Neural cell (in vitro differentiated cells): ENCODE measurements at regions not wholly inside any gene's neighbourhood (a gene's known extent, or its start where the extent isn't known, plus 50 kb on each side); places are given as distances from the start of the nearest gene placed in this dataset.

Experiments
- H2AFZ ChIP-seq: fragments of 200-600, 300-800 bp; sonication (generic), shearing (Covaris generic); 2 replicates; pipeline ENCODE4 v1.6.0; 2014; ENCODE audit warnings: low read depth, mild to moderate bottlenecking, antibody characterized with exemption, low read length, moderate library complexity
- H3F3A ChIP-seq: fragments of 200-600 bp; shearing (Covaris generic); 2 replicates; pipeline ENCODE4 v1.6.1; 2016; ENCODE audit warnings: mild to moderate bottlenecking, moderate library complexity, mixed read lengths, antibody characterized with exemption, low read length; ENCODE audit not compliant: insufficient read depth, poor library complexity, severe bottlenecking
- H3K27ac ChIP-seq: fragments of 200-600, 300-800 bp; sonication (generic), shearing (Covaris generic); 2 replicates; pipeline ENCODE4 v1.5.1; 2014; ENCODE audit warnings: mild to moderate bottlenecking, low read length, moderate library complexity
- H3K27me3 ChIP-seq: fragments of 300-800, 200-600 bp; sonication (generic), shearing (Covaris generic); 2 replicates; pipeline ENCODE4 v1.6.0; 2014; ENCODE audit warnings: mild to moderate bottlenecking, low read depth, low read length, moderate library complexity; ENCODE audit not compliant: insufficient read depth
- H3K36me3 ChIP-seq: fragments of 300-800, 200-600 bp; sonication (generic), shearing (Covaris generic); 2 replicates; pipeline ENCODE4 v1.5.1; 2014; ENCODE audit warnings: mild to moderate bottlenecking, antibody characterized with exemption, low read length, moderate library complexity; ENCODE audit not compliant: insufficient read depth
- H3K4me2 ChIP-seq: fragments of 300-800, 200-600 bp; sonication (generic), shearing (Covaris generic); 2 replicates; pipeline ENCODE4 v1.6.0; 2014; ENCODE audit warnings: mild to moderate bottlenecking, low read length
- H3K4me3 ChIP-seq: fragments of 300-800, 200-600 bp; sonication (generic), shearing (Covaris generic); 2 replicates; pipeline ENCODE4 v1.5.1; 2014; ENCODE audit warnings: mild to moderate bottlenecking, low read length, moderate library complexity
- H3K79me2 ChIP-seq: fragments of 200-600 bp; shearing (Covaris generic); replicated peaks from 2 replicates; pipeline ENCODE4 v1.6.0; 2014; ENCODE audit warnings: mild to moderate bottlenecking, low read length, moderate library complexity; ENCODE audit not compliant: insufficient read depth
- H3K9ac ChIP-seq: fragments of 300-800, 200-600 bp; sonication (generic), shearing (Covaris generic); 2 replicates; pipeline ENCODE4 v1.6.1; 2016; ENCODE audit warnings: mild to moderate bottlenecking, low read length, mixed read lengths
- H3K9me2 ChIP-seq: fragments of 200-600 bp; shearing (Covaris generic); 2 replicates; pipeline ENCODE4 v1.6.1; 2016; ENCODE audit warnings: mild to moderate bottlenecking, low read length, mixed read lengths; ENCODE audit not compliant: insufficient read depth
- H3K9me3 ChIP-seq: fragments of 200-600, 300-800 bp; sonication (generic), shearing (Covaris generic); 2 replicates; pipeline ENCODE4 v1.6.1; 2016; ENCODE audit warnings: mild to moderate bottlenecking, mixed run types, low read length, moderate library complexity, mixed read lengths
- H4K20me1 ChIP-seq: fragments of 200-600 bp; shearing (Covaris generic); 2 replicates; pipeline ENCODE4 v1.6.1; 2016; ENCODE audit warnings: mild to moderate bottlenecking, mixed run types; ENCODE audit not compliant: insufficient read depth
- CTCF ChIP-seq: fragments of 450-650 bp; IDR thresholded peaks from 2 replicates; pipeline ENCODE4 v1.5.1; 2014; ENCODE audit warnings: antibody characterized with exemption, mild to moderate bottlenecking, moderate library complexity; ENCODE audit not compliant: poor library complexity, severe bottlenecking
- EP300 ChIP-seq: fragments of 450-650 bp; conservative IDR thresholded peaks from 2 replicates; pipeline ENCODE4 v1.6.1; 2014; ENCODE audit warnings: antibody characterized with exemption, mild to moderate bottlenecking, moderate library complexity; ENCODE audit not compliant: poor library complexity, severe bottlenecking
- EZH2 ChIP-seq: fragments of 200-600, 300-800 bp; shearing (Covaris generic), sonication (generic); IDR thresholded peaks from 2 replicates; pipeline ENCODE4 v1.6.1; 2014; ENCODE audit warnings: antibody characterized with exemption, low read length, borderline replicate concordance, mild to moderate bottlenecking; ENCODE audit not compliant: insufficient read depth, poor library complexity, severe bottlenecking
- MXI1 ChIP-seq: fragments of 450-650 bp; conservative IDR thresholded peaks from 2 replicates; pipeline ENCODE4 v1.6.1; 2014; ENCODE audit warnings: antibody characterized with exemption, mild to moderate bottlenecking; ENCODE audit not compliant: poor library complexity, severe bottlenecking
- POLR2AphosphoS5 ChIP-seq: IDR thresholded peaks from 2 replicates; pipeline ENCODE4 v1.6.1; 2012
- RAD21 ChIP-seq: fragments of 450-650 bp; conservative IDR thresholded peaks from 2 replicates; pipeline ENCODE4 v1.6.1; 2014; ENCODE audit warnings: antibody characterized with exemption, mild to moderate bottlenecking, moderate library complexity
- REST ChIP-seq: IDR thresholded peaks from 2 replicates; pipeline ENCODE4 v1.6.1; 2012; ENCODE audit warnings: borderline replicate concordance
- SMC3 ChIP-seq: fragments of 450-650 bp; conservative IDR thresholded peaks from 2 replicates; pipeline ENCODE4 v1.6.1; 2014; ENCODE audit warnings: antibody characterized with exemption, mild to moderate bottlenecking, moderate library complexity; ENCODE audit not compliant: poor library complexity
- TAF1 ChIP-seq: IDR thresholded peaks from 2 replicates; pipeline ENCODE4 v1.6.1; 2012; ENCODE audit warnings: low read depth

- no peaks in the 10 kb centered on the region for H4K20me1 ChIP-seq
- H3F3A ChIP-seq: no peaks in the 10 kb centered on the region
- H3K9ac ChIP-seq: no peak overlapping the region
- no peaks in the 10 kb centered on the region for H3K27me3 ChIP-seq
- TF ChIP-seq MXI1: no peak
- no peak for TF ChIP-seq EP300
- TF ChIP-seq CTCF: no peak
- no peak for TF ChIP-seq TAF1
- no peak for TF ChIP-seq REST
- TF ChIP-seq RAD21: no peak
- TF ChIP-seq EZH2: no peak
- no peak for TF ChIP-seq POLR2AphosphoS5
- no peak for TF ChIP-seq SMC3
- no peaks in the 10 kb centered on the region for H3K9me2 ChIP-seq
- H2AFZ ChIP-seq: no peak overlapping the region
- peaks cover 4% of the 10 kb centered on the region for H3K9me3 ChIP-seq
- H3K27ac ChIP-seq: no peak overlapping the region
- no peaks in the 10 kb centered on the region for H3K79me2 ChIP-seq
- no peak overlapping the region for H3K4me3 ChIP-seq
- H3K4me2 ChIP-seq: no peak overlapping the region
- no peaks in the 10 kb centered on the region for H3K36me3 ChIP-seq
Observed at GRCh38 chr2:42860319-42861094, 68.1 kb upstream of the HAAO start.

- peaks cover 4% of the 10 kb centered on the region for H3K9me3 ChIP-seq
- no peaks in the 10 kb centered on the region for H3K9me2 ChIP-seq
- no peak overlapping the region for H3K27ac ChIP-seq
- H3K4me3 ChIP-seq: no peak overlapping the region
- H4K20me1 ChIP-seq: no peaks in the 10 kb centered on the region
- H3K36me3 ChIP-seq: no peaks in the 10 kb centered on the region
- no peaks in the 10 kb centered on the region for H3K27me3 ChIP-seq
- H3K9ac ChIP-seq: no peak overlapping the region
- no peak for TF ChIP-seq POLR2AphosphoS5
- TF ChIP-seq TAF1: no peak
- TF ChIP-seq RAD21: no peak
- H3K4me2 ChIP-seq: no peak overlapping the region
- H3K79me2 ChIP-seq: no peaks in the 10 kb centered on the region
- H2AFZ ChIP-seq: no peak overlapping the region
- H3F3A ChIP-seq: no peaks in the 10 kb centered on the region
Observed at GRCh38 chr2:42859791-42860190, 67.4 kb upstream of the HAAO start.
